GM21390 (cell line): ENCODE measurements at regions not wholly inside any gene's neighbourhood (a gene's known extent, or its start where the extent isn't known, plus 50 kb on each side); places are given as distances from the start of the nearest gene placed in this dataset.
"Not testable (repeated sequence)": the region's sequence is repeated elsewhere in the genome, so short reads cannot be mapped to it uniquely, and the experiment has no call there.

Experiments
- ATAC-seq: cut with Tn5 transposase; IDR thresholded peaks from one replicate; pipeline ENCODE4 v1.9.1; 2021; ENCODE audit not compliant: unreplicated experiment

- ATAC-seq, result no peak
Measured at GRCh38 chr1:166304131-166304530, 137.3 kb upstream of the FAM78B start.

- ATAC-seq, result no peak
Measured at GRCh38 chr1:166305371-166305770, 138.6 kb upstream of the FAM78B start.

- ATAC-seq, result no peak
Measured at GRCh38 chr1:166307261-166308188, 140.7 kb upstream of the FAM78B start.

GRCh38 chr1:166316306-166316705 lies 149.5 kb upstream of the FAM78B start:
- not testable (repeated sequence) for ATAC-seq

- peak; percentile 58 for ATAC-seq
Measured at GRCh38 chr1:166322470-166322869, 155.7 kb upstream of the FAM78B start.

- no peak for ATAC-seq
Measured at GRCh38 chr1:166327886-166328285, 161.1 kb upstream of the FAM78B start.

GRCh38 chr1:166328956-166329355 lies 162.2 kb upstream of the FAM78B start:
- no peak for ATAC-seq

GRCh38 chr1:166330096-166330495 lies 163.3 kb upstream of the FAM78B start:
- no peak for ATAC-seq

GRCh38 chr1:166338105-166338504 lies 171.3 kb upstream of the FAM78B start:
- no peak for ATAC-seq

- no peak for ATAC-seq
Measured at GRCh38 chr1:166340709-166341108, 173.9 kb upstream of the FAM78B start.

- no peak for ATAC-seq
Measured at GRCh38 chr1:166343276-166343675, 176.5 kb upstream of the FAM78B start.

GRCh38 chr1:166350490-166350889 lies 183.7 kb upstream of the FAM78B start:
- no peak for ATAC-seq

- ATAC-seq, result no peak
Measured at GRCh38 chr1:166351676-166352075, 184.9 kb upstream of the FAM78B start.

GRCh38 chr1:166353213-166353612 lies 186.4 kb upstream of the FAM78B start:
- ATAC-seq, result no peak

GRCh38 chr1:166354406-166354805 lies 187.6 kb upstream of the FAM78B start:
- ATAC-seq, result no peak

GRCh38 chr1:166365081-166365480 lies 198.3 kb upstream of the FAM78B start:
- ATAC-seq, result no peak

- no peak for ATAC-seq
Measured at GRCh38 chr1:166368030-166368429, 201.2 kb upstream of the FAM78B start.

GRCh38 chr1:166377896-166378295 lies 211.1 kb upstream of the FAM78B start:
- no peak for ATAC-seq

- ATAC-seq, result no peak
Measured at GRCh38 chr1:166378805-166379204, 212.0 kb upstream of the FAM78B start.

- ATAC-seq, result no peak
Measured at GRCh38 chr1:166379447-166379846, 212.6 kb upstream of the FAM78B start.

GRCh38 chr1:166383137-166383536 lies 216.3 kb upstream of the FAM78B start:
- no peak for ATAC-seq

GRCh38 chr1:166383635-166384346 lies 217.0 kb upstream of the FAM78B start:
- no peak for ATAC-seq
